C4-2B (cell line): ENCODE measurements at regions not wholly inside any gene's neighbourhood (a gene's known extent, or its start where the extent isn't known, plus 50 kb on each side); places are given as distances from the start of the nearest gene placed in this dataset.
A peak's percentile ranks its signal among the peaks of the same experiment; 100 is the strongest.

ENCODE experiments used
- CTCF ChIP-seq: fragments of 450-650 bp; conservative IDR thresholded peaks from 2 replicates; pipeline ENCODE4 v1.5.1; 2017; ENCODE audit warnings: mild to moderate bottlenecking
- ZFX ChIP-seq: fragments of 450-650 bp; IDR thresholded peaks from 2 replicates; pipeline ENCODE4 v1.6.1; 2017

GRCh38 chr1:55378582-55378981 is 163.4 kb upstream of the USP24 start:
- peak; percentile 86 for TF ChIP-seq CTCF
- no peak for TF ChIP-seq ZFX
